ENCODE measurements at regions not wholly inside any gene's neighbourhood (a gene's known extent, or its start where the extent isn't known, plus 50 kb on each side); places are given as distances from the start of the nearest gene placed in this dataset.
"Not testable (repeated sequence)": the region's sequence is repeated elsewhere in the genome, so short reads cannot be mapped to it uniquely, and the experiment has no call there.

DNA sequence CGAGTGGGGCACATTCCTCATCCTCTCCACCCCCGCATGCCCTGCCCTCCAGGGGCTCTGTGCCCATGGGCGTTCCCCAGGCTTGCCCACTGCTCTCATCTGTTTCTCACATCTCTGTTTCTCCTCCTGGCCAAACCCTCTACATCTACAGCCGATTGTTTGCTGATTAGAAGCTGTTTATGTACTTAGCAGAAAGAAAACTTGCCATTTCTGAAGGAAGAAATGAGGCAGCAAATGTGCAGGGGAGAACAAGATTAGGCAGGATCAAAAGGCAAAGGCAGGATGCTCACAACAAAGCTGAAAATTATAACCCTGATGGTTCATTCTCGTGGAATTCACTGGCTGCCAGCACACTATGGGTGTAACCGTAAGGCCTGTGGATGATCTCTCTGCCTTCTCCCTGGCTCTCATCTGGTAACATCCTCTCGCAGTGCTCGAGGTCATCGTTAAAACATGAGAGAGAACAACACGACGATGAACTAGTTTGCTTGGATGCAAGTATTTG is 111.6 kb upstream of the KLF14 start:
- no peak overlapping the region for H3K4me3 ChIP-seq (ENCODE audit: low read depth, low read length)

DNA sequence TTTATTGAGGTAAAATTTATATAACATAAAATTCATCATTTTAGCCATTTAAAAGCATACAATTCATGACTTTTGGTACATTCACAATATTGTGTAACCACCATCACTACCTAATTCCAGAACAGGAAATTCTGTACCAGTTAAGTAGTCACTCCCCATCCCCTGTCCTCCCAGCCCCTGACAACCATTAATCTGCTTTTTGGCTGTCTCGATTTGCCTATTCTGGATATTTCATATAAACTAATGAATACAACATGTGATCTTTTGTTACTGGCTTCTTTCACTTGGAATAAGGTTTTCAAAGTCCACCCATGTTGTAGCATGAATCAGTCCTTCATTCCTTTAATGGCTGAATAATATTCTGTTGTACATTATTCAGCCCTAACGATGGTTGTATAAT is 115.6 kb upstream of the KLF14 start:
- no peak overlapping the region for H3K4me3 ChIP-seq (ENCODE audit: low read depth, low read length)

DNA sequence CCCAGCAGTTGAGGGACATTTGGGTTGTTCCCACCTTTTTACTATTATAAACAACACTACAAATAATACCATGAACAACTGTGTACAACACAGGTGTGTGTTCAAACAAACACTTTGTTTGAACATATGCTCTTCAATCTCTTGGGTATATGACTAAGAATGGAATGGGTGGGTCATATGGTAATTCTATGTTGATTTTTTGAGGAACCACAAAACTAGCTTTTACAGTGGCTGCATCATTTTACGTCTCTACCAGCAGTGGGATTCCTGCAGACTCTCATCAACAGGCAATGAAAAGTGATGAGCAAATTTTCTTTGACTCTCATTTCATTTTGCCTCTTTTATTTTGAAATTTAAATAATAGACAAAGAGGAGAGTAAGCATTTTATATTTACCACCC is 116.9 kb upstream of the KLF14 start:
- H3K4me3 ChIP-seq (ENCODE audit: low read depth, low read length): no peak overlapping the region

DNA sequence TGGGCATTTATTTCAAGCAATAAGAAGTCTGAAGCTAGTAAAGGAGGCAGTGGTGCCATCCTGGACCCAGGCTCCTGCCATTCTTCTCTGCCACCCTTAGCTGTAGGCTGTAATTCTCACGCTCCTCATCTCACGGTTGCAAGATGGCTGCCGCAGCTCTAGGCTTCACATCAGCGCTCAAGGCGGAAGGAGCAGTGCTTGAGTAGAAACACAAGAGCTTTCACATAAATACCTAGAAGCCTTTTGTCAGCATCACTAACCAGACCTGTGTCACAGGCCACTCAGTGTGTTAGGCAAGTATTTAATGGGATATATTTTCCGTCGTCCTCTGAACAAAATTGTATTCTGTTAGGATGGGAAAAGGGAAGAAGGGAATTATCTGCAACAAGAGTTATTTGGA is 118.9 kb upstream of the KLF14 start:
- no peak overlapping the region for H3K4me3 ChIP-seq (ENCODE audit: low read depth, low read length)

- H3K4me3 ChIP-seq (ENCODE audit: low read depth, low read length): no peak overlapping the region
These were observed 119.7 kb upstream of the KLF14 start for GRCh38 chr7:130853503-130854279.

DNA sequence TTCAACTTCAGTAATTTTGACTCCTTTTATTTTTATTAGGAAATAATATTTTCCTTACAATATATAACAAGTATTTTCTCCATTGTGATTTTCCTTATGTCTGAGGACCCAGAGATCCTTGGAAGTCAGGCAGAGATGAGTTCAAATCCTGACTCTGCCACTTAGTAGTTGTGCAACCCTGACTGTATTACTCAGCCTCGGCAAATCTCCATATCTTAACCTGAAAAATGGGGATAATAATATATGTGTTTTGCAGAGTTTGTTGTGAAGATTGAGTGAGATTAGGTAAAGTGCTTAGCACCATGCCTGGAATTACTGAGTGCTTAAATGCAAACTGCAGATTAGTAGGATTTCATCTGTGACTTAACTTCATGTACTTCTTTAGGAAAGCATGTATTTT is 120.5 kb upstream of the KLF14 start:
- H3K4me3 ChIP-seq (ENCODE audit: low read depth, low read length): no peak overlapping the region

DNA sequence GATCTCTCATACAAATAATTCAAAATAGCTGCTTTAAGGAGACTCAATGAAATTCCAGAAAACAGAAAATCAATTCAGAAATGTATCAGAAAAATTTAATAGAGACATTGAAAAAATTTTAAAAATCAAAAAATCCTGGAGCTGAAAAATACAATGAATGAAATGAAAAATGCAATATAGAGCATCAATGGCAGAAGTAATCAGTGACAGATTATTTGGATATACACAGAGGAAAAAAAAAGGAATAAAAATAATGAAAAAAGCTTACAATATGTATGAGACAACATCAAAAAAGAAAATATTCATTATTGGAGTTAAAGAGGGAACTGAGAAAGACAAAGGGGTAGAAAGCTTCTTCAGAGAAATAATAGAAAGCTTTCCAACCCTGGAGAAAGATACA is 122.9 kb upstream of the KLF14 start:
- no peak overlapping the region for H3K4me3 ChIP-seq (ENCODE audit: low read depth, low read length)

DNA sequence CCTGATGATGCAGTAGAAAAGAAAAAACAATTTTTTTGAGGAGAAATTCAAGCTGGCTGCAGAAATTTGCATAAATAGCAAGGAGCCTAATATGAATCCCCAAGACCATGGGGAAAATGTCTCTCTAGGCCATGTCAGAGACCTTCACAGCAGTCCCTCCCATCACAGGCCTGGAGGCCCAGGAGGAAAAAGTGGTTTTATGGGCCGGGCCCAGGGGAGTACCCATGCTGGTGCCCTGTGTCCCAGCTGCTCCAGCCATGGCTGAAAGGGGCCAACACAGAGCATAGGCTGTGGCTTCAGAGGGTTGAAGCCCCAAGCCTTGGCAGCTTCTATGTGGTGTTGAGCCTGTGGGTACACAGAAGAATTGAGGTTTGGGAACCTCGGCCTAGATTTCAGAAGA is 126.8 kb upstream of the KLF14 start:
- not testable (repeated sequence) for H3K4me3 ChIP-seq (ENCODE audit: low read depth, low read length)

- H3K4me3 ChIP-seq (ENCODE audit: low read depth, low read length): no peak overlapping the region
These were observed 131.6 kb upstream of the KLF14 start for GRCh38 chr7:130865408-130866236.

GRCh38 chr7:130867039-130867438 is 133.0 kb upstream of the KLF14 start:
- H3K4me3 ChIP-seq (ENCODE audit: low read depth, low read length): no peak overlapping the region

DNA sequence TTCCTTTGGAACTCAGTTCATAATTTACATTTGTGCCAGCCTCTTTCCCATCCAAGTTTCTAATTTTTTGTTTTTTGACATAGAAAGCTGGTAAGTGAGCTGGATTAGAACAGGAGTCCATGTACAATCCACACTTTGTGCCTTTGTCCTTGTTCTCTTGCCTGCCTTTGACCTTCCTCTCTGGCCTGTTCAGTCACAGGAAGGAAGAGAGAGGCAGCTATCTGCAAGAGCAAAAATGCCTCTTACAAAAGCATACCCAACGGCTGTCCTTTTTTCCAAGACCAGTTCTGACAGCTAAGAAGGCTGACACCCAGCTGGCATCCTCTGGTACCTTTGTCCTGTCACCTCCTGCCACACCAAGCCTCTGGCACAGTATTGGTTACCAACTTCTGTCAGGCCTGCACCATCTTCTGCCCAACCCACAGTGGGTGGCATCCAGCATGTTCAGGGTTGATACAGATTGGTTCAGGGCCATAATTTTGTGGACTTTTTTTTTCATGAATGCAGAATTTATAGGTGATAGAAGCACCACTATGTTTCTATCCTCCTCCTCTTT is 133.7 kb upstream of the KLF14 start:
- H3K4me3 ChIP-seq (ENCODE audit: low read depth, low read length): no peak overlapping the region

DNA sequence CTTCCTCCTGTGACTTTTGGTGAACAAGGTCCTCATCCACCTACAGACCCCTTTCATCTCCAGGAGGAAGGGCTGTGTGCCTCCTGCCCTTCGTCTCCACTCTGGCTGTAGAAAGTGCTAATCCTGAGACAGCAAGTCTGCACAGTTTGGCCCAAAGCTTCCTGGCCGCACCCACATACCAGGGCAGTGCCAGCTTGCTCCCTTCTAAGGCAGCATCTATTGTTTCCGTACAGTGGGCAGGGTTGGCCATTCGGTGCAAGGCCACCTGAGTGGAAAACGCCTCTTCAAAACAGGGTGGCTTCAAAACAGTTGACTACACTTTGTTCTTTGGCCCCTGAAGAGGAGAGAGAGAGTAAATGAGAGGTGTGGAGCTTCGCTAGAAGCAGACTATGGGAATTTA is 134.1 kb upstream of the KLF14 start:
- no peak overlapping the region for H3K4me3 ChIP-seq (ENCODE audit: low read depth, low read length)

DNA sequence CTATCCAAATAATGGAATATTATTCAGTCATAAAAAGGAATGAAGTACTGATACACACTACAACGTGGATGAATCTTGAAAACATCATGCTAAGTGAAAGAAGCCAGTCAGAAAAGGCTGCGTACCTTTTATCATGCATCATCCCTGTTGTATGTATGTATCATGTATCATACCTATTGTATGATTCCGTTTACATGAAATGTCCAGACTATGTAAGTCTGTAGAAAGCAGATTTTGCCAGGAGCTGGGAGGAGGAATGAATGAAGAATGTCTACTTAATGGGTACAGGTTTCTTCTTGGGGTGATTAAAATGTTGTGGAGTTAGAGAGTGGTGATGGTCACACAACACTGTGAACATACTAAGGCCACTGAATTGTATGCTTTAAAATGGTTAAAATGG is 135.9 kb upstream of the KLF14 start:
- H3K4me3 ChIP-seq (ENCODE audit: low read depth, low read length): no peak overlapping the region

DNA sequence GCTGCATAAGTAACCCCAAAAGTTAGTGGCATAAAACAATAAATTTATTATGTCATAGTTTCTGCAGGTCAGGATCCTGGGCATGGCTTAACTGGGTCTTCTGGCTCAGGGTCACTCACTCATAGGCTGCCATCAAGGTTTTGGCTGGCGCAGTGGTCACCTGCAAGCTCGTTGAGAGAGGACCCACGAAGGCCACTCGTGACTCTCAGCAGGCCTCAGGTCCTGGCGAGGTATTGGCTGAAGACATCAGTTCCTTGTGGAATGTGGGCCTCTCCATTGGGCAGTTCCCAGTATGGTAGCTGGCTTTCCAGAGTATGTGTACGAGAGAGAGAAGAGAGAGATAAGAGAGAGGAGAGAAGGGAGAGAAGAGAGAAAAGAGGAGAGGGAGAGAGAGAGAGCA is 138.3 kb upstream of the KLF14 start:
- H3K4me3 ChIP-seq (ENCODE audit: low read depth, low read length): no peak overlapping the region

- no peak overlapping the region for H3K4me3 ChIP-seq (ENCODE audit: low read depth, low read length)
These were observed 138.9 kb upstream of the KLF14 start for GRCh38 chr7:130872756-130873448.

DNA sequence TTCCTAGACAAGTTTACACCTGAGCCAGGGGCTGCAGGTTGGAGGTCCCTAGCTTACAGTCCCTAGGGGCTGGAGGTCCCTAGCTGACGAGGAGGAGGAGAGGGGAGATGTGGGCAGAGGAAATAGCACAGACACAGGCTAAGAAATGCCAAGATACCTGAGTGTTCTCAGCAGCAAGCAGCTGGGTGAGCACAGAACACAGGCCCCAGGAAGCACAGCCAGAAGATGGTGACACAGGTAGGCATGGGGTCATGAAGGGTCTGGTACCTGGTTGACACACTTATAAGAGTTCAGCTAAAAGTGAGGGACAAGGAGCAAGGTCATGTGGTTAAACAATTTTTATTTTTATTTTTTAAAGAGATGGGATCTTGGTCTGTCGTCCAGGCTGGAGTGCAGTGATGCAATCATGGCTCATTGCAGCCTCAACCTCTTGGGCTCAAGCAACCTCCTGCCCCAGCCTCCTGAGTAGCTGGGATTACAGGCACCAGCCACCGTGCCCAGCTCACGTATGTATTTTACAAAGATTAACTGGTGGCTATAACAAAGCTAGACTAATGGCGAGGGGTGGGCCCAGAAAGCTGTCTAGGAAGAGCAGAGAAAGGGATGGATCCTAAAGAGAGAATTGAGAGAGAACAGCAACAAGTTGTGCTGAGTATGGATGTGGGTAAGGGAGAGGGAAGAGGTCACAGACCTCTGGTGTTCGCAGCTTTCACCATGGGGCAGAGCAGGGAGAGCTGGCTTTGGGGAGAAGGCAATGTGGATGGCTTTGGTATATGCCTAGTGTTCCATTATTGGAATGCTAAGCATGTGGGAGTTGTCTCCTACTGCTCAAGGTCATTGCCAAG is 140.3 kb upstream of the KLF14 start:
- H3K4me3 ChIP-seq (ENCODE audit: low read depth, low read length): no peak overlapping the region

GRCh38 chr7:130875265-130875741 is 141.3 kb upstream of the KLF14 start:
- H3K4me3 ChIP-seq (ENCODE audit: low read depth, low read length): no peak overlapping the region

GRCh38 chr7:130875901-130876300 is 141.9 kb upstream of the KLF14 start:
- H3K4me3 ChIP-seq (ENCODE audit: low read depth, low read length): no peak overlapping the region

GRCh38 chr7:130877236-130877990 is 143.4 kb upstream of the KLF14 start:
- H3K4me3 ChIP-seq (ENCODE audit: low read depth, low read length): no peak overlapping the region

GRCh38 chr7:130877991-130878305 is 143.9 kb upstream of the KLF14 start:
- H3K4me3 ChIP-seq (ENCODE audit: low read depth, low read length): no peak overlapping the region

Measured in iPS-11a (cell line).